ENCODE measurements at regions not wholly inside any gene's neighbourhood (a gene's known extent, or its start where the extent isn't known, plus 50 kb on each side); places are given as distances from the start of the nearest gene placed in this dataset.

DNA sequence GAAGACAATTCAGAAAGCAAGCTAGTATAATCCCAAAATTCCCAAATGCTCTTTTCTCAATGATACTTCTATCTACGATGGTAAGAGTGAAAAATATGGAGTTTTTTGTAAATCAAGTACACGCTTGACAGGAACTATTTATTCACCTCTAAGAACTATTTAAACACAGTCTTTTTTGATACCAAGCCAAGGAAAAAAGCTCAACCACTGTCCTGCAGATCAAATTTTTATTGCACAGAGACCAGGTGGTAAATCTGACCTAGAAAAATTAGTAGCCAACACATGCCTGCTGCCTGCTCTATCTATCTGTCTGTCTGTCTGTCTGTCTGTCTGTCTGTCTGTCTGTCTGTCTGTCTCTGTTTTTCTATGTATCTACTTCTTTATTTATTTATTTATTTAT, 292.2 kb downstream of the MZT1 start (continued):
- TF ChIP-seq, protein P1, sequence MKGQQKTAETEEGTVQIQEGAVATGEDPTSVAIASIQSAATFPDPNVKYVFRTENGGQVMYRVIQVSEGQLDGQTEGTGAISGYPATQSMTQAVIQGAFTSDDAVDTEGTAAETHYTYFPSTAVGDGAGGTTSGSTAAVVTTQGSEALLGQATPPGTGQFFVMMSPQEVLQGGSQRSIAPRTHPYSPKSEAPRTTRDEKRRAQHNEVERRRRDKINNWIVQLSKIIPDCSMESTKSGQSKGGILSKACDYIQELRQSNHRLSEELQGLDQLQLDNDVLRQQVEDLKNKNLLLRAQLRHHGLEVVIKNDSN (IDR thresholded peaks at IDR 0.05; ENCODE audit: borderline replicate concordance, low read depth), result no peak
- TF ChIP-seq JUND (IDR thresholded peaks at IDR 0.05), result no peak
- TF ChIP-seq NRF1 (IDR thresholded peaks at IDR 0.05; ENCODE audit: low read depth, low read length), result no peak
- no peak for TF ChIP-seq FOXJ3 (CRISPR knock-in tag; IDR thresholded peaks at IDR 0.05)

DNA sequence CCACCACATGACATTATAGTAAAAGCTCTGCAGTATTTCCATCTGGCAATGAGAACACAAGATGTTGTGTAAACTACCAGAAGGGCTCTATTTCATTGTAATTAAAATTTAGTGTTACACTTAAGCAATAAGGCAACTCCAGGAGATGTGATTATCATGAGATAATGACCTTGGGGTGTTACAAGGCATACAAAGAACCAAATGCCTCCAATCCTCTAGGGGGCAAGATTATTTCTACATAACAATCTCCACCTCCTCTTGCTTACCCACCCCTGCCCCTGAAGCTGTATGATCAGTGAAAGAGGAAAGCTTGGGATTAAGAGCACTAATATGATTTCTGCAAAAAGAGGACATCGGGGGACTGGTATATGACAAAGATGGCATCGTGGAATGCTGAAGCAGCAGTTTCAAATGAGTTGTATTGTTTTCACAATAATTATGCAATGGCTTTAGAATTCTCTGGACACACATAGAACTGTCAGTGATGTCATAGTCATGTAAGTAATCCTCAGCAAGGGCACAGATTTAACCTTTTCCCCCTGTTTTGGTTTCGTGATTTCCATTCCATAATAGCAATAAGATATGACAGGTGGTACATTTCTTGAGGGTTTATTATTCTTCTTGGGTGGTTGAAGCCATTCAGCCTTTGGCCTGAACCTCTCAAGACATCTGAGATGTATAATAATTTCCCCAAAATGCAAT, 295.3 kb downstream of the MZT1 start:
- TF ChIP-seq NFIC (IDR thresholded peaks at IDR 0.05; ENCODE audit: borderline replicate concordance), result no peak
- TF ChIP-seq, protein P2, sequence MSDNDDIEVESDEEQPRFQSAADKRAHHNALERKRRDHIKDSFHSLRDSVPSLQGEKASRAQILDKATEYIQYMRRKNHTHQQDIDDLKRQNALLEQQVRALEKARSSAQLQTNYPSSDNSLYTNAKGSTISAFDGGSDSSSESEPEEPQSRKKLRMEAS (IDR thresholded peaks at IDR 0.05; ENCODE audit: low read depth), result no peak
- TF ChIP-seq, protein P1 (IDR thresholded peaks at IDR 0.05; ENCODE audit: borderline replicate concordance, low read depth), result no peak
- no peak for TF ChIP-seq RFX5 (IDR thresholded peaks at IDR 0.05; ENCODE audit: low read length)
- no peak for TF ChIP-seq FOXJ3 (CRISPR knock-in tag; IDR thresholded peaks at IDR 0.05)
- TF ChIP-seq, protein P3, sequence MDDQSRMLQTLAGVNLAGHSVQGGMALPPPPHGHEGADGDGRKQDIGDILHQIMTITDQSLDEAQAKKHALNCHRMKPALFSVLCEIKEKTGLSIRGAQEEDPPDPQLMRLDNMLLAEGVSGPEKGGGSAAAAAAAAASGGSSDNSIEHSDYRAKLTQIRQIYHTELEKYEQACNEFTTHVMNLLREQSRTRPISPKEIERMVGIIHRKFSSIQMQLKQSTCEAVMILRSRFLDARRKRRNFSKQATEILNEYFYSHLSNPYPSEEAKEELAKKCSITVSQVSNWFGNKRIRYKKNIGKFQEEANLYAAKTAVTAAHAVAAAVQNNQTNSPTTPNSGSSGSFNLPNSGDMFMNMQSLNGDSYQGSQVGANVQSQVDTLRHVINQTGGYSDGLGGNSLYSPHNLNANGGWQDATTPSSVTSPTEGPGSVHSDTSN (IDR thresholded peaks at IDR 0.05), result no peak
- TF ChIP-seq, protein P4, sequence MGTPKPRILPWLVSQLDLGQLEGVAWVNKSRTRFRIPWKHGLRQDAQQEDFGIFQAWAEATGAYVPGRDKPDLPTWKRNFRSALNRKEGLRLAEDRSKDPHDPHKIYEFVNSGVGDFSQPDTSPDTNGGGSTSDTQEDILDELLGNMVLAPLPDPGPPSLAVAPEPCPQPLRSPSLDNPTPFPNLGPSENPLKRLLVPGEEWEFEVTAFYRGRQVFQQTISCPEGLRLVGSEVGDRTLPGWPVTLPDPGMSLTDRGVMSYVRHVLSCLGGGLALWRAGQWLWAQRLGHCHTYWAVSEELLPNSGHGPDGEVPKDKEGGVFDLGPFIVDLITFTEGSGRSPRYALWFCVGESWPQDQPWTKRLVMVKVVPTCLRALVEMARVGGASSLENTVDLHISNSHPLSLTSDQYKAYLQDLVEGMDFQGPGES (IDR thresholded peaks at IDR 0.05; ENCODE audit: low read depth, low read length), result no peak
- TF ChIP-seq TEAD4 (IDR thresholded peaks at IDR 0.05; ENCODE audit: borderline replicate concordance, insufficient read depth), result no peak
- TF ChIP-seq, protein P5, sequence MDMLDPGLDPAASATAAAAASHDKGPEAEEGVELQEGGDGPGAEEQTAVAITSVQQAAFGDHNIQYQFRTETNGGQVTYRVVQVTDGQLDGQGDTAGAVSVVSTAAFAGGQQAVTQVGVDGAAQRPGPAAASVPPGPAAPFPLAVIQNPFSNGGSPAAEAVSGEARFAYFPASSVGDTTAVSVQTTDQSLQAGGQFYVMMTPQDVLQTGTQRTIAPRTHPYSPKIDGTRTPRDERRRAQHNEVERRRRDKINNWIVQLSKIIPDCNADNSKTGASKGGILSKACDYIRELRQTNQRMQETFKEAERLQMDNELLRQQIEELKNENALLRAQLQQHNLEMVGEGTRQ (IDR thresholded peaks at IDR 0.05; ENCODE audit: borderline replicate concordance, low read depth, low read length), result no peak
- no peak for TF ChIP-seq POLR2AphosphoS5 (IDR thresholded peaks at IDR 0.05; ENCODE audit: low read depth, low read length)
- TF ChIP-seq FOXM1 (IDR thresholded peaks at IDR 0.05; ENCODE audit: low read depth), result no peak
- POLR2A ChIA-PET, result no interaction called here
- Histone ChIP-seq H3K36me3 (replicated peaks in 1 of 2; ENCODE audit: control insufficient read depth in 1 of 2, insufficient read depth in 2 of 2, low read length in 1 of 2) (no peaks in the 10 kb centered on the region), H3K9me3 (no peaks in the 10 kb centered on the region), H3K79me2 (ENCODE audit: insufficient read depth) (no peaks in the 10 kb centered on the region), H3K27ac (ENCODE audit: low read depth in 2 of 2, low read length in 1 of 2) (no peak overlapping the region), H3F3A (replicated peaks; ENCODE audit: insufficient read depth) (peaks cover 7% of the 10 kb centered on the region), H4K20me1 (ENCODE audit: insufficient read depth) (no peaks in the 10 kb centered on the region), H3K27me3 (ENCODE audit: insufficient read depth) (no peaks in the 10 kb centered on the region), H3K9me2 (no peaks in the 10 kb centered on the region), H3K4me1 (ENCODE audit: control insufficient read depth in 1 of 2, insufficient read depth in 2 of 2, low read depth in 1 of 2, low read length in 1 of 2) (peaks cover 0 to 7% of the 10 kb centered on the region in 2 experiments; a peak in 2 of 4 replicates), H3K9ac (no peak overlapping the region), H3K4me3 (ENCODE audit: low read depth in 2 of 2, low read length in 1 of 2) (no peak overlapping the region), H3K4me2 (no peak overlapping the region), H2AFZ (ENCODE audit: low read depth) (no peak overlapping the region; the same call in 1 of the 2 replicates)
- DNase-seq, result no peak
- 72% methylated on average over 3 of the region's 3 CpGs for WGBS (ENCODE audit: low lambda C conversion rate)
- CTCF ChIA-PET, result no interaction called here

Measured in SK-N-SH (cell line).